Hippocampal formation (tissue), 2 donors: ENCODE measurements at regions not wholly inside any gene's neighbourhood (a gene's known extent, or its start where the extent isn't known, plus 50 kb on each side); places are given as distances from the start of the nearest gene placed in this dataset.

ENCODE experiments used
- DNase-seq, 2 donors: peaks; one replicate each; lab custom pipeline; 2025; lab: John Stamatoyannopoulos, UW

- DNase-seq = no peak
Observed at GRCh38 chr6:157772820-157773219, 50.2 kb upstream of the SNX9 start.
